Upper lobe of right lung (tissue), 1 donor: ENCODE measurements at regions not wholly inside any gene's neighbourhood (a gene's known extent, or its start where the extent isn't known, plus 50 kb on each side); places are given as distances from the start of the nearest gene placed in this dataset.

Source experiments
- ATAC-seq: fragments of 200-7000 bp; cut with Tn5 transposase; one replicate; pipeline ENCODE4 v1.9.1; 2020; ENCODE audit warnings: mild to moderate bottlenecking, moderate library complexity
- DNase-seq: peaks from one replicate; pipeline ENCODE4 v3.0.0-alpha.2; 2020
- H3K27ac ChIP-seq: fragments of 200-600 bp; one replicate; pipeline ENCODE4 v1.8.0; 2022
- H3K27me3 ChIP-seq: fragments of 200-600 bp; one replicate; pipeline ENCODE4 v1.8.0; 2022; ENCODE audit warnings: mild to moderate bottlenecking
- H3K36me3 ChIP-seq: fragments of 200-600 bp; one replicate; pipeline ENCODE4 v1.8.0; 2022
- H3K4me1 ChIP-seq: fragments of 200-600 bp; one replicate; pipeline ENCODE4 v1.8.0; 2022
- H3K4me3 ChIP-seq: fragments of 200-600 bp; one replicate; pipeline ENCODE4 v1.8.0; 2022; ENCODE audit warnings: mild to moderate bottlenecking
- H3K9me3 ChIP-seq: fragments of 200-600 bp; one replicate; pipeline ENCODE4 v1.8.0; 2022
- CTCF ChIP-seq: fragments of 200-600 bp; IDR thresholded peaks from one replicate; pipeline ENCODE4 v1.8.0; 2022; ENCODE audit warnings: antibody characterized with exemption
- intact Hi-C: fragments of 100-400 bp; cut with DNase I; formaldehyde crosslinking; loops from one replicate; pipeline ENCODE4 v1.11.0; 2022
- donor health status: DM: no; HTN: yes; CAD: no; lungs with severe emphysema.

DNA sequence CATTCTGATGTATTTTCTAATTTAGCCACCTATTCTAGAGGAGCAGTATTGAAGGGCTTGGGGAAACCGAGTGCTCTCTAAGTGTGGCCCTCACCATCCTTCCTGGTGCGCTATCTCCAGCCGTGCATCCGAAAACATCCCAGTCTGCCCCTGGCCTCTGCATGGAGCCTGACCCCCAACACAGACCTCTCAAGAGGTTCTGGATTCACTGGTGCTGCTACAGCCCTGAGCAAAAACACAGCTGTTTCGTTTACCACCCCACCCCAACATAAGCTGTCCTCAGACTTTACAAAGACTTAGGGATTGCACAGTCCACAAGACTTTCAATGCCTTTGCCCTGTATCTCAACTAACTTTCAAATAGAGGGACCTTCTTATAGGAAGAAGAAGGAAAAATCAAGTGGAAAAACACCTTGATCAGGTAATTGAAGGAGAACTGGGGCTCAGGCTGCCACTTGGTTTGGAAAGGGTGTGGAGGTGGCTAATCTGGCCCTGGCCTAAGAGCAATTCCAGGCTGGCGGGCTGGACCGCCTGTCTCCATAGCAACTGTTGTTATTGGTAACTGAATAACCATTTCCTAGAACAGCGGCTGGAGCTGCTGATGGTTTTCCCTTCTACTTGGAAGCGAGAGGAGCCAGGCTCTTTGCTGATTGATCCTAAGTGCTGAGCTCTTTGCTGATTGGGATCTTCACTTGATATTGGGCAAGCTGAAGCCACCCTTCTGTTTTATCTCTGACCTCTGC, 90.2 kb upstream of the TOX2 start:
- ATAC-seq (no peak), DNase-seq (peak; percentile 17)
- Histone ChIP-seq H3K9me3 (no peaks in the 10 kb centered on the region), H3K27ac (no peak overlapping the region), H3K36me3 (no peaks in the 10 kb centered on the region), H3K4me1 (no peaks in the 10 kb centered on the region), H3K4me3 (no peak overlapping the region), H3K27me3 (no peaks in the 10 kb centered on the region)
- TF ChIP-seq CTCF = no peak
- intact Hi-C loops = no loop called here

DNA sequence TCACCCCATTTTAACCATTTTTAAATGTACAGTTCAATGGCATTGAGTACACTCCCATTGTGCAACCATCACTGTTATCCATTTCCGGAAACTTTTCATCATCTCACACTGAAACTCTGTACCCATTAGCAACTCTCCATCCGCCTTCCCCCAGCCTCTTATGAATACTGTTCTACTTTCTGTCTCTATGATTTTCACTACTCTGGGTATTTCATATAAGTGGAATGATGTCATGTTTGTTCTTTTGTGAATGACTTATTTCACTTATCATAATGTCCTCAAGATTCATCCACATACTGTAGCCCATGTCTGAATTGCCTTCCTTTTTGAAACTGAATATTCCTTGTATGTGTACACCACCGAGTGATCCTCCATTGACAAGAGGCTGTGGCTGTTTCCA, 92.9 kb upstream of the TOX2 start:
- intact Hi-C loops = no loop called here
- no peak overlapping the region for H3K27ac ChIP-seq
- H3K27me3 ChIP-seq = no peaks in the 10 kb centered on the region
- DNase-seq (no peak), ATAC-seq (no peak)
- no peaks in the 10 kb centered on the region for H3K36me3 ChIP-seq
- H3K4me3 ChIP-seq = no peak overlapping the region
- no peaks in the 10 kb centered on the region for H3K9me3 ChIP-seq
- no peak for TF ChIP-seq CTCF
- no peaks in the 10 kb centered on the region for H3K4me1 ChIP-seq

DNA sequence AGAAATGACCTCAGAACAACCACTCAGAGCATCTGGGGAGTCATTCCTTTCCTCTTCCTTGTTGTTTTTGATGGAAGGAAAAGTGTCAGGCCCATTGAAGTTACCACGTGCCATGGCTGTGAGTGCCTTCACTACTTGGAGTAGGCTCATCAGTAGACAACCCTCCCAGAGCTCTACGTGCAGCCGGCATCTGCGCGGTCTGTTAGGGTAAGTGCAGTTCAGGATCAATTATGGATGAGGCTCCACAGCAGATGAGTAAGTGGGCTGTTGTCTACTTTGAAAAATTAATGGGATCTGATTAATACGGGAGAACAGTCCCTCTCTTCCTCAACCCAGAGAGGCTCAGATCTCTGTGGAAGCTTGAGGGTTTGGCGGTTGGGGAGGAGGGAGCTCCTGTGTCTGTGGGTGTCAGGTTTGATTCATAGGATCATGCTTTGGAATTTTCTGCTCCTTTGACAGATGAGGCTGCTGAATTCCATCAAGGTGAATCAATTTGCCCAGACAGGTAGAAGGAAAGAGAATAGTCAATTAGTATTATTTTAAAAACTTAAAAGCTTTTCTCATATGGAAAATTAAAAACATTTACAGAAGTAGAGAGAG, 93.8 kb upstream of the TOX2 start:
- H3K27ac ChIP-seq = no peak overlapping the region
- H3K4me3 ChIP-seq = no peak overlapping the region
- ATAC-seq = no peak
- no peaks in the 10 kb centered on the region for H3K27me3 ChIP-seq
- H3K9me3 ChIP-seq = no peaks in the 10 kb centered on the region
- intact Hi-C loops = no loop called here
- DNase-seq = peak; percentile 20
- no peaks in the 10 kb centered on the region for H3K4me1 ChIP-seq
- no peaks in the 10 kb centered on the region for H3K36me3 ChIP-seq
- no peak for TF ChIP-seq CTCF

DNA sequence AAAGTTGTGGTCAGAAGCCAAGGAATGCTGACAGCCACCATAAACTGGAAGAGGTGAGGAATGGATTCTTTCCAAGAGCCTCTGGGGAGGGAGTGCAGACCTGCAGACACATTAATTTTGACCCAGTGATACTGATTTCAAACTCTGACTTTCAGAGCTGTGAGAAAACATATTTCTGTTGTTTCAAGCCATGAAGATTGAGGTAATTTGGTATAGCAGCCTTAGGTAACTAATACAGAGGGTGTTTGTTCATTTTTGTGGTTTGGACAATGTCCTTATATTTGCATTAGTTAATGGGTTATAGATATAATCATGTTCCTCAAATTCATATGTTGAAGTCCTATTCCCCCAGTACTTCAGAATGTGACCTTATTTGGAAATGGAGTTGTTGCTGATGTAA, 85.4 kb upstream of the GTSF1L start:
- ATAC-seq = no peak

DNA sequence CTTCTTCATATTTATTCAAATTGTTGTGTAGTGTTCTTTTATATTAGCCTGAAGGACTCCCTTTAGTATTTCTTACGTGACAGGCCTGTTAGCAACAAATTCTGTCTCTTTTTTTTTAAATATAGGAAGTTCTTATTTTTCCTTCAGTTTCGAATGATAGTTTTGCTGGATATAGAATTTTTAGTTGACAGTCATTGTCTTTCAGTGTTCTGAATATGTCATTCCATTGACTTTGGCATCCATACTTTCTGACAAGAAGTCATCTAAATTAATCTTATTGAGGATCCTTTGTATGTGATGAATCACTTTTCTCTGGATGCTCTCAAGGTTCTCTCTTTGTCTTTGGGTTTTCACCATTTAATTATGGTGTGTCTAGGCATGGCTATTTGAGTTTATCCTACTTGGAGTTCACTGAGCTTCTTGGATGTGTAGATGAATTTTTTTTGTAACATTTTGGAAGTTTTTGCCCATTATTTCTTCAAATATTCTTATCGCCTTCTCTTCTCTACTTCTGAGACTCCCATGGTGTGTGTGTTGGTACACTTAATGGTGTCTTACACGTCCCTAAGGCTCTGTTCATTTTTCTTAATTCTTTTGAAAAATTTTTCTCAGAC, 82.5 kb upstream of the GTSF1L start:
- H3K36me3 ChIP-seq = no peaks in the 10 kb centered on the region
- no peaks in the 10 kb centered on the region for H3K27me3 ChIP-seq
- no peak overlapping the region for H3K27ac ChIP-seq
- DNase-seq (no peak), ATAC-seq (no peak)
- H3K4me3 ChIP-seq = no peak overlapping the region
- intact Hi-C loops = no loop called here
- H3K4me1 ChIP-seq = no peaks in the 10 kb centered on the region
- TF ChIP-seq CTCF = no peak
- peaks cover 6% of the 10 kb centered on the region for H3K9me3 ChIP-seq

More for the DNA sequence above, 85.4 kb upstream of the GTSF1L start:
- no peak overlapping the region for H3K4me3 ChIP-seq
- intact Hi-C loops = no loop called here
- H3K4me1 ChIP-seq = no peaks in the 10 kb centered on the region
- H3K27ac ChIP-seq = no peak overlapping the region
- H3K27me3 ChIP-seq = no peaks in the 10 kb centered on the region
- DNase-seq = no peak
- H3K9me3 ChIP-seq = peaks cover 6% of the 10 kb centered on the region
- H3K36me3 ChIP-seq = no peaks in the 10 kb centered on the region
- no peak for TF ChIP-seq CTCF
